H1 (cell line): ENCODE measurements at regions not wholly inside any gene's neighbourhood (a gene's known extent, or its start where the extent isn't known, plus 50 kb on each side); places are given as distances from the start of the nearest gene placed in this dataset.

Source experiments
- CREB1 ChIP-seq: IDR thresholded peaks from 2 replicates; pipeline ENCODE4 v1.6.1; 2012; ENCODE audit warnings: inconsistent platforms
- EGR1 ChIP-seq: IDR thresholded peaks from 2 replicates; pipeline ENCODE4 v1.6.1; 2011; ENCODE audit warnings: low read depth, low read length, borderline replicate concordance
- EZH2 ChIP-seq: fragments of 200-600 bp; sonication (generic); IDR thresholded peaks from 2 replicates; pipeline ENCODE4 v1.7.1; 2012; ENCODE audit warnings: low read depth, mild to moderate bottlenecking, moderate library complexity, low read length, inconsistent platforms; ENCODE audit not compliant: severe bottlenecking
- JUN ChIP-seq: IDR thresholded peaks from 2 replicates; pipeline ENCODE4 v1.6.1; 2011; ENCODE audit warnings: low read depth, mild to moderate bottlenecking, improper control_type of control experiment, low read length
- PHF8 ChIP-seq: fragments of 200-600 bp; sonication (generic); conservative IDR thresholded peaks from 2 replicates; pipeline ENCODE4 v1.7.1; 2012; ENCODE audit warnings: low read depth, mild to moderate bottlenecking, inconsistent platforms, low read length, moderate library complexity
- TAF1 ChIP-seq: IDR thresholded peaks from 2 replicates; pipeline ENCODE4 v1.6.1; 2011; ENCODE audit warnings: mild to moderate bottlenecking, low read depth, low read length
- ZNF274 ChIP-seq: IDR thresholded peaks from 2 replicates; pipeline ENCODE4 v1.7.0; 2012; ENCODE audit warnings: low read length, borderline replicate concordance; ENCODE audit errors: extremely low read depth
- TF ChIP-seq, protein P1 (sequence below): IDR thresholded peaks from 2 replicates; pipeline ENCODE4 v1.6.1; 2012; ENCODE audit warnings: inconsistent platforms
- TF ChIP-seq, protein P2 (sequence below), 3 experiments: IDR thresholded peaks; 1 replicate in 2 of 3; 2 replicates in 1 of 3; pipeline versions ENCODE4 v1.5.1 to v1.6.1; 2011; ENCODE audit warnings: low read length in 3 of 3, mild to moderate bottlenecking in 3 of 3, inconsistent platforms in 2 of 3, low read depth in 1 of 3, moderate library complexity in 1 of 3; ENCODE audit not compliant: insufficient read depth in 1 of 3; ENCODE audit errors: control extremely low read depth in 1 of 3

DNA sequence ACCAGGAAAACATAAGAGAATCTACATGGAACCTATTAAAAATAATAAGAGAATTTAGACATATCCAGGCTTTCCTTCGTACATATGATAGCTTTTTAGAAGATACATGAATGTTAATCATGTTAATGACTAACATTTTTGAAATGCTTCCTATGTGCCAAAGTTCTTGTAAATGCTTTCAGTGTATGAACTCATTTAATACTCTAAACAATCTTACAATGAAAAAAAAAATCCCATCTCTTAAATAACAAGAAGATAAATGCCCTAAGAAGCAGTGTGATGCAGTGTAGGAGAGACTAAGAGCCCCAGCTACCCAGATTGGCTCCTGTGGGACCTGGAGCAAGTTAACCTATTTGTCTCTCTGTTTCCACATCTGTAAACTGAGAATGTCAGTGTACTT is 220.4 kb upstream of the MYOCD start:
- TF ChIP-seq PHF8 (no peak), EZH2 (no peak), CREB1 (no peak), EGR1 (no peak), JUN (no peak), ZNF274 (no peak), TAF1 (no peak)
- TF ChIP-seq, protein P1, sequence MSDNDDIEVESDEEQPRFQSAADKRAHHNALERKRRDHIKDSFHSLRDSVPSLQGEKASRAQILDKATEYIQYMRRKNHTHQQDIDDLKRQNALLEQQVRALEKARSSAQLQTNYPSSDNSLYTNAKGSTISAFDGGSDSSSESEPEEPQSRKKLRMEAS = no peak
- TF ChIP-seq, protein P2, sequence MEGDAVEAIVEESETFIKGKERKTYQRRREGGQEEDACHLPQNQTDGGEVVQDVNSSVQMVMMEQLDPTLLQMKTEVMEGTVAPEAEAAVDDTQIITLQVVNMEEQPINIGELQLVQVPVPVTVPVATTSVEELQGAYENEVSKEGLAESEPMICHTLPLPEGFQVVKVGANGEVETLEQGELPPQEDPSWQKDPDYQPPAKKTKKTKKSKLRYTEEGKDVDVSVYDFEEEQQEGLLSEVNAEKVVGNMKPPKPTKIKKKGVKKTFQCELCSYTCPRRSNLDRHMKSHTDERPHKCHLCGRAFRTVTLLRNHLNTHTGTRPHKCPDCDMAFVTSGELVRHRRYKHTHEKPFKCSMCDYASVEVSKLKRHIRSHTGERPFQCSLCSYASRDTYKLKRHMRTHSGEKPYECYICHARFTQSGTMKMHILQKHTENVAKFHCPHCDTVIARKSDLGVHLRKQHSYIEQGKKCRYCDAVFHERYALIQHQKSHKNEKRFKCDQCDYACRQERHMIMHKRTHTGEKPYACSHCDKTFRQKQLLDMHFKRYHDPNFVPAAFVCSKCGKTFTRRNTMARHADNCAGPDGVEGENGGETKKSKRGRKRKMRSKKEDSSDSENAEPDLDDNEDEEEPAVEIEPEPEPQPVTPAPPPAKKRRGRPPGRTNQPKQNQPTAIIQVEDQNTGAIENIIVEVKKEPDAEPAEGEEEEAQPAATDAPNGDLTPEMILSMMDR (IDR thresholded peaks at IDR 0.05; ENCODE audit: control extremely low read depth in 1 of 3, insufficient read depth in 1 of 3, low read depth in 1 of 3, low read length in 3 of 3) = no peak
